Esophagus squamous epithelium (tissue), 5 donors: ENCODE measurements at regions not wholly inside any gene's neighbourhood (a gene's known extent, or its start where the extent isn't known, plus 50 kb on each side); places are given as distances from the start of the nearest gene placed in this dataset.

Experiments used
- DNase-seq: peaks from one replicate; lab custom pipeline; 2025; lab: John Stamatoyannopoulos, UW
- H3K27ac ChIP-seq, 4 donors: fragments of 200-600 bp; sonication (generic); one replicate each; pipeline ENCODE4 v1.5.1; 2016 to 2019; ENCODE audit warnings: mild to moderate bottlenecking in 1 of 4
- H3K27me3 ChIP-seq, 4 donors: fragments of 200-600 bp; sonication (generic); 1 replicate in 3 of 4; 2 replicates in 1 of 4; pipeline versions ENCODE4 v1.5.1 to v1.6.0; 2017 to 2021; ENCODE audit warnings: antibody characterized with exemption in 1 of 4
- H3K36me3 ChIP-seq, 3 donors: fragments of 200-600 bp; sonication (generic); one replicate each; pipeline ENCODE4 v1.5.1; 2016 to 2019
- H3K4me1 ChIP-seq, 3 donors: fragments of 200-600 bp; sonication (generic); one replicate each; pipeline ENCODE4 v1.5.1; 2017 to 2019
- H3K4me3 ChIP-seq, 4 donors: fragments of 200-600 bp; sonication (generic); 1 replicate in 3 of 4; 2 replicates in 1 of 4; pipeline ENCODE4 v1.5.1; 2016 to 2019; ENCODE audit warnings: mild to moderate bottlenecking in 2 of 4, moderate library complexity in 1 of 4
- H3K9me3 ChIP-seq, 3 donors: fragments of 200-600 bp; sonication (generic); one replicate each; pipeline ENCODE4 v1.5.1; 2016 to 2019
- POLR2A ChIP-seq, 4 donors: fragments of 450-650 bp; IDR thresholded peaks; one replicate each; pipeline ENCODE4 v1.6.1; 2017; ENCODE audit warnings: antibody characterized with exemption in 4 of 4, mild to moderate bottlenecking in 4 of 4, moderate library complexity in 3 of 4
- WGBS, 2 donors: methylation state at CpG; one replicate each; pipeline ENCODE4 v1.1.5; 2018; 5-methylcytosine and 5-hydroxymethylcytosine counted together
- intact Hi-C: fragments of 100-400 bp; cut with DNase I; formaldehyde crosslinking; loops from one replicate; pipeline ENCODE4 v1.15.0; 2022
- TF ChIP-seq, protein P1 (sequence below), 6 experiments: fragments of 450-650 bp in 4 of 6; fragments of 200-600 bp in 2 of 6; sonication (generic) in 2 of 6; IDR thresholded peaks; one replicate each; pipeline ENCODE4 v1.5.1; 2016 to 2019; ENCODE audit warnings: antibody characterized with exemption in 6 of 6, mild to moderate bottlenecking in 4 of 6, moderate library complexity in 4 of 6
- donor health status: DM: yes; HTN: yes; CAD: no.

- Histone ChIP-seq H3K27ac (no peak overlapping the region), H3K9me3 (no peaks in the 10 kb centered on the region), H3K4me1 (no peaks in the 10 kb centered on the region), H3K36me3 (no peaks in the 10 kb centered on the region), H3K27me3 (no peaks in the 10 kb centered on the region), H3K4me3 (no peak overlapping the region)
- 91 to 95% methylated on average over 5 of the region's 5 CpGs for WGBS, 2 donors
- intact Hi-C loops: no loop called here
- no peak for TF ChIP-seq POLR2A (IDR thresholded peaks at IDR 0.05)
- TF ChIP-seq, protein P1, sequence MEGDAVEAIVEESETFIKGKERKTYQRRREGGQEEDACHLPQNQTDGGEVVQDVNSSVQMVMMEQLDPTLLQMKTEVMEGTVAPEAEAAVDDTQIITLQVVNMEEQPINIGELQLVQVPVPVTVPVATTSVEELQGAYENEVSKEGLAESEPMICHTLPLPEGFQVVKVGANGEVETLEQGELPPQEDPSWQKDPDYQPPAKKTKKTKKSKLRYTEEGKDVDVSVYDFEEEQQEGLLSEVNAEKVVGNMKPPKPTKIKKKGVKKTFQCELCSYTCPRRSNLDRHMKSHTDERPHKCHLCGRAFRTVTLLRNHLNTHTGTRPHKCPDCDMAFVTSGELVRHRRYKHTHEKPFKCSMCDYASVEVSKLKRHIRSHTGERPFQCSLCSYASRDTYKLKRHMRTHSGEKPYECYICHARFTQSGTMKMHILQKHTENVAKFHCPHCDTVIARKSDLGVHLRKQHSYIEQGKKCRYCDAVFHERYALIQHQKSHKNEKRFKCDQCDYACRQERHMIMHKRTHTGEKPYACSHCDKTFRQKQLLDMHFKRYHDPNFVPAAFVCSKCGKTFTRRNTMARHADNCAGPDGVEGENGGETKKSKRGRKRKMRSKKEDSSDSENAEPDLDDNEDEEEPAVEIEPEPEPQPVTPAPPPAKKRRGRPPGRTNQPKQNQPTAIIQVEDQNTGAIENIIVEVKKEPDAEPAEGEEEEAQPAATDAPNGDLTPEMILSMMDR (IDR thresholded peaks at IDR 0.05): no peak
- DNase-seq: no peak
Measured at GRCh38 chr4:140316799-140317198, 56.6 kb upstream of the SCOC start.

GRCh38 chr4:140315970-140316369 lies 57.5 kb upstream of the SCOC start:
- Histone ChIP-seq H3K36me3 (no peaks in the 10 kb centered on the region), H3K9me3 (no peaks in the 10 kb centered on the region), H3K27ac (no peak overlapping the region), H3K27me3 (no peaks in the 10 kb centered on the region), H3K4me1 (no peaks in the 10 kb centered on the region), H3K4me3 (no peak overlapping the region)
- no peak for DNase-seq
- intact Hi-C loops: no loop called here
- 76 to 81% methylated on average over 2 of the region's 2 CpGs for WGBS, 2 donors
- TF ChIP-seq, protein P1 (IDR thresholded peaks at IDR 0.05): no peak
- no peak for TF ChIP-seq POLR2A (IDR thresholded peaks at IDR 0.05)

DNA sequence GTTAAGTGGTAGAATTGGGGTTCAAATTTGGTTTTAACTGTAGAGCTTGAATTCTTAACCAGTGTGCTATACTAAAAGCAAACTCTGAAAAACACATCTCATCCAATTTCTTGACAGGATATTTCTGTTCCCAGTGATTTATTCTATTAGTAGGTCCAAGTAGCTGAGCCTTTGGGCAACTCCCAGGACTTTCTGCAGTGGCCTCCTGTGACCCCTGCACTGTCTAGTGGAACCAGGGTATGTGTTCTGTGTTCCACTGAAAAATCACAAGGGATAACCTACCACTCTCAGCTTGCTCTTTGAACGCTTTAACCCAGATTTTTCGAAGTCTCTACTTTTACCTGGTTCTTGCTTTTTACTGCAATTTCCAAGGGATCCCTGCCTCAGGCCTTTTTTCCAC lies 58.0 kb upstream of the SCOC start:
- Histone ChIP-seq H3K27me3 (no peaks in the 10 kb centered on the region), H3K27ac (no peak overlapping the region), H3K9me3 (no peaks in the 10 kb centered on the region), H3K36me3 (no peaks in the 10 kb centered on the region), H3K4me1 (no peaks in the 10 kb centered on the region), H3K4me3 (no peak overlapping the region)
- TF ChIP-seq, protein P1 (IDR thresholded peaks at IDR 0.05): no peak
- no peak for TF ChIP-seq POLR2A (IDR thresholded peaks at IDR 0.05)
- intact Hi-C loops: no loop called here
- 88 to 100% methylated on average over 2 of the region's 2 CpGs for WGBS, 2 donors
- no peak for DNase-seq

GRCh38 chr4:140315019-140315418 lies 58.4 kb upstream of the SCOC start:
- Histone ChIP-seq H3K4me3 (no peak overlapping the region), H3K9me3 (no peaks in the 10 kb centered on the region), H3K27ac (no peak overlapping the region), H3K36me3 (no peaks in the 10 kb centered on the region), H3K4me1 (peaks cover 0 to under 1% (median 0%) of the 10 kb centered on the region in 3 donors), H3K27me3 (no peaks in the 10 kb centered on the region)
- TF ChIP-seq POLR2A (IDR thresholded peaks at IDR 0.05): no peak
- TF ChIP-seq, protein P1 (IDR thresholded peaks at IDR 0.05): no peak
- DNase-seq: no peak
- WGBS, 2 donors: 74 to 90% methylated on average over 1 of the region's 1 CpG
- intact Hi-C loops: no loop called here

DNA sequence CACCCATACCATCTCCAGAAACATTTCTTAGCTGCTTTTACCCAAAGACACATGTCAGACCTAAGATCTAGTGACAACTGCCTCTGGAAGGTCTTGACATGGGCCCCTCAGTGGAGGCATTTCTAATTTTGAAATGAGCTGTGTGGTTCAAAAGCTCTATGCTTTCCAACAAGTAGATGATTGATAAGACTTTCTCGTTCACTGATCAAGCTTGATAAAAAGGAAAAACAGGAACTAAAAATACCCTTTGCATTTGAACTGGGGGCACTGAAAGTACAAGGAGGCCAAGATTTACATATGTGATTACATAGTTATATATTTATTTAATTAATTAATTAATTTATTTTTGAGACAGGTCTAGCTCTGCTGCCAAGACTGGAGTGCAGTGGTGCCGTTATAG lies 61.3 kb upstream of the SCOC start:
- WGBS, 2 donors: 67 to 82% methylated on average over 2 of the region's 2 CpGs
- no peaks in the 10 kb centered on the region for H3K9me3 ChIP-seq

More for the DNA sequence above, 61.3 kb upstream of the SCOC start:
- no peak overlapping the region for H3K27ac ChIP-seq
- H3K36me3 ChIP-seq: no peaks in the 10 kb centered on the region
- peaks cover 7 to 22% (median 12%) of the 10 kb centered on the region in 3 donors for H3K4me1 ChIP-seq
- H3K4me3 ChIP-seq: no peak overlapping the region
- intact Hi-C loops: no loop called here
- no peaks in the 10 kb centered on the region for H3K27me3 ChIP-seq
- TF ChIP-seq, protein P1 (IDR thresholded peaks at IDR 0.05): no peak
- no peak for TF ChIP-seq POLR2A (IDR thresholded peaks at IDR 0.05)
- no peak for DNase-seq
